ENCODE measurements at regions not wholly inside any gene's neighbourhood (a gene's known extent, or its start where the extent isn't known, plus 50 kb on each side); places are given as distances from the start of the nearest gene placed in this dataset.

- Histone ChIP-seq H3K9me3 (no peaks in the 10 kb centered on the region), H3K27ac (no peak overlapping the region), H3K27me3 (replicated peaks; ENCODE audit: insufficient read depth) (no peaks in the 10 kb centered on the region), H3K36me3 (no peaks in the 10 kb centered on the region), H3K4me1 (ENCODE audit: control insufficient read depth in 1 of 2, low read depth in 2 of 2) (no peaks in the 10 kb centered on the region), H3K4me3 (no peak overlapping the region)
- TF ChIP-seq CTCF (IDR thresholded peaks at IDR 0.05): no peak
- no peak for ATAC-seq (ENCODE audit: insufficient number of reproducible peaks, low FRiP score, low read depth)
- DNase-seq (ENCODE audit: low spot score): no peak
Observed at GRCh38 chr7:51587604-51588003, 271.0 kb upstream of the COBL start.

- H3K27me3 ChIP-seq (replicated peaks; ENCODE audit: insufficient read depth): no peaks in the 10 kb centered on the region
- no peak overlapping the region for H3K27ac ChIP-seq
- no peak overlapping the region for H3K4me3 ChIP-seq
- H3K4me1 ChIP-seq (ENCODE audit: control insufficient read depth in 1 of 2, low read depth in 2 of 2): no peaks in the 10 kb centered on the region
- no peak for TF ChIP-seq CTCF (IDR thresholded peaks at IDR 0.05)
- H3K9me3 ChIP-seq: no peaks in the 10 kb centered on the region
- DNase-seq (ENCODE audit: low spot score) (no peak), ATAC-seq (ENCODE audit: insufficient number of reproducible peaks, low FRiP score, low read depth) (no peak)
- H3K36me3 ChIP-seq: no peaks in the 10 kb centered on the region
Observed at GRCh38 chr7:51577390-51577789, 260.8 kb upstream of the COBL start.

GRCh38 chr7:51569581-51569980, 253.0 kb upstream of the COBL start:
- Histone ChIP-seq H3K27ac (no peak overlapping the region), H3K36me3 (no peaks in the 10 kb centered on the region), H3K9me3 (no peaks in the 10 kb centered on the region), H3K27me3 (replicated peaks; ENCODE audit: insufficient read depth) (no peaks in the 10 kb centered on the region), H3K4me3 (no peak overlapping the region), H3K4me1 (ENCODE audit: control insufficient read depth in 1 of 2, low read depth in 2 of 2) (no peaks in the 10 kb centered on the region)
- TF ChIP-seq CTCF (IDR thresholded peaks at IDR 0.05): no peak
- no peak for DNase-seq (ENCODE audit: low spot score)
- ATAC-seq (ENCODE audit: insufficient number of reproducible peaks, low FRiP score, low read depth): no peak

- H3K4me1 ChIP-seq (ENCODE audit: control insufficient read depth in 1 of 2, low read depth in 2 of 2): no peaks in the 10 kb centered on the region
- no peak for DNase-seq (ENCODE audit: low spot score)
Observed at GRCh38 chr7:51569176-51569575, 252.6 kb upstream of the COBL start.

GRCh38 chr7:51551070-51551469, 234.5 kb upstream of the COBL start:
- DNase-seq (ENCODE audit: low spot score) (no peak), ATAC-seq (ENCODE audit: insufficient number of reproducible peaks, low FRiP score, low read depth) (no peak)
- Histone ChIP-seq H3K4me1 (ENCODE audit: control insufficient read depth in 1 of 2, low read depth in 2 of 2) (no peaks in the 10 kb centered on the region), H3K4me3 (no peak overlapping the region), H3K9me3 (no peaks in the 10 kb centered on the region), H3K36me3 (no peaks in the 10 kb centered on the region), H3K27me3 (replicated peaks; ENCODE audit: insufficient read depth) (no peaks in the 10 kb centered on the region), H3K27ac (no peak overlapping the region)
- TF ChIP-seq CTCF (IDR thresholded peaks at IDR 0.05): no peak

More at GRCh38 chr7:51569176-51569575, 252.6 kb upstream of the COBL start:
- Histone ChIP-seq H3K4me3 (no peak overlapping the region), H3K9me3 (no peaks in the 10 kb centered on the region), H3K27ac (no peak overlapping the region), H3K27me3 (replicated peaks; ENCODE audit: insufficient read depth) (no peaks in the 10 kb centered on the region), H3K36me3 (no peaks in the 10 kb centered on the region)
- ATAC-seq (ENCODE audit: insufficient number of reproducible peaks, low FRiP score, low read depth): no peak
- TF ChIP-seq CTCF (IDR thresholded peaks at IDR 0.05): no peak
